NCI-H2107 treated with DMSO at 0.1 percent for 48 hours (cell line): ENCODE measurements at regions not wholly inside any gene's neighbourhood (a gene's known extent, or its start where the extent isn't known, plus 50 kb on each side); places are given as distances from the start of the nearest gene placed in this dataset.

ENCODE experiments used
- DNase-seq: peaks from one replicate; lab custom pipeline; 2025; ENCODE audit not compliant: unreplicated experiment; lab: John Stamatoyannopoulos, UW

GRCh38 chr3:46091741-46092701 is 64.7 kb upstream of the XCR1 start:
- peak; percentile 57 for DNase-seq

GRCh38 chr3:46091046-46091445 is 63.8 kb upstream of the XCR1 start:
- DNase-seq: no peak

GRCh38 chr3:46090161-46090591 is 62.9 kb upstream of the XCR1 start:
- no peak for DNase-seq

GRCh38 chr3:46089237-46090011 is 62.1 kb upstream of the XCR1 start:
- DNase-seq: no peak

GRCh38 chr3:46087871-46088270 is 60.6 kb upstream of the XCR1 start:
- DNase-seq: no peak

GRCh38 chr3:46086986-46087385 is 59.7 kb upstream of the XCR1 start:
- DNase-seq: no peak

GRCh38 chr3:46086083-46086437 is 58.8 kb upstream of the XCR1 start:
- DNase-seq: no peak

GRCh38 chr3:46085421-46086082 is 58.3 kb upstream of the XCR1 start:
- DNase-seq: no peak

- DNase-seq: no peak
Measured at GRCh38 chr3:46083956-46084355, 56.7 kb upstream of the XCR1 start.

- no peak for DNase-seq
Measured at GRCh38 chr3:46082849-46083248, 55.6 kb upstream of the XCR1 start.

- DNase-seq: no peak
Measured at GRCh38 chr3:46082021-46082420, 54.7 kb upstream of the XCR1 start.

- DNase-seq: no peak
Measured at GRCh38 chr3:46080969-46081345, 53.7 kb upstream of the XCR1 start.

- no peak for DNase-seq
Measured at GRCh38 chr3:46080124-46080968, 53.1 kb upstream of the XCR1 start.

GRCh38 chr3:46078712-46079400 is 51.6 kb upstream of the XCR1 start:
- DNase-seq: peak; percentile 61
